ENCODE measurements at regions not wholly inside any gene's neighbourhood (a gene's known extent, or its start where the extent isn't known, plus 50 kb on each side); places are given as distances from the start of the nearest gene placed in this dataset.

DNA sequence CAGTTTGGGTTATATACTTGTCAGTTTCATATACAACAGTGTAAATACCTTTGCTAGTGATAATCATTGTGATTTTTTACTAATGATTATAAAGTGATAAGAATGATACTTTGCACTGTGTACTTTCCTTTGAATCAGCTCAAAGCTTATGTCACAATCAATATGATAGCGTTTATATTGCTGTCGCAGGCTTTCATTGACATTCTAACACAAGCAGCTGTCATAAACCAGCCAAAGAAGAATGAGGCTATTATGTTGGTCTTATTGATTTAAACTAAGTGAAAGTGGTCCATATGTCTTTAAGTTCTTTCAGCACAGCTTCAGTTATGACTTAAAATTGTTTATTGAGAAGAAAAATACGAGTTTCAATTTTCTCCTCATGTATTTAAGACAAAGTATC, 272.7 kb upstream of the RGMB start:
- H4K20me1 ChIP-seq (ENCODE audit: insufficient read depth, low read length), result no peaks in the 10 kb centered on the region
- H3K27ac Mint-ChIP-seq (ENCODE audit: unreplicated experiment), result no peak overlapping the region
- H2AFZ ChIP-seq (ENCODE audit: low read depth, low read length), result no peak overlapping the region
- no peak for TF ChIP-seq EZH2 (IDR thresholded peaks at IDR 0.05; ENCODE audit: insufficient read depth, low read length)
- TF ChIP-seq, protein P1, sequence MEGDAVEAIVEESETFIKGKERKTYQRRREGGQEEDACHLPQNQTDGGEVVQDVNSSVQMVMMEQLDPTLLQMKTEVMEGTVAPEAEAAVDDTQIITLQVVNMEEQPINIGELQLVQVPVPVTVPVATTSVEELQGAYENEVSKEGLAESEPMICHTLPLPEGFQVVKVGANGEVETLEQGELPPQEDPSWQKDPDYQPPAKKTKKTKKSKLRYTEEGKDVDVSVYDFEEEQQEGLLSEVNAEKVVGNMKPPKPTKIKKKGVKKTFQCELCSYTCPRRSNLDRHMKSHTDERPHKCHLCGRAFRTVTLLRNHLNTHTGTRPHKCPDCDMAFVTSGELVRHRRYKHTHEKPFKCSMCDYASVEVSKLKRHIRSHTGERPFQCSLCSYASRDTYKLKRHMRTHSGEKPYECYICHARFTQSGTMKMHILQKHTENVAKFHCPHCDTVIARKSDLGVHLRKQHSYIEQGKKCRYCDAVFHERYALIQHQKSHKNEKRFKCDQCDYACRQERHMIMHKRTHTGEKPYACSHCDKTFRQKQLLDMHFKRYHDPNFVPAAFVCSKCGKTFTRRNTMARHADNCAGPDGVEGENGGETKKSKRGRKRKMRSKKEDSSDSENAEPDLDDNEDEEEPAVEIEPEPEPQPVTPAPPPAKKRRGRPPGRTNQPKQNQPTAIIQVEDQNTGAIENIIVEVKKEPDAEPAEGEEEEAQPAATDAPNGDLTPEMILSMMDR (IDR thresholded peaks at IDR 0.05; ENCODE audit: insufficient read depth, low read depth, low read length), result no peak
- H3K9me3 Mint-ChIP-seq (ENCODE audit: unreplicated experiment), result no peaks in the 10 kb centered on the region
- H3K4me3 Mint-ChIP-seq (ENCODE audit: unreplicated experiment), result no peak overlapping the region
- peaks cover 5% of the 10 kb centered on the region for H3K4me1 Mint-ChIP-seq (ENCODE audit: low read depth, unreplicated experiment)
- H3K9ac ChIP-seq (ENCODE audit: low read length), result no peak overlapping the region
- no peak for DNase-seq (ENCODE audit: low read depth)
- no peaks in the 10 kb centered on the region for H3K36me3 ChIP-seq (ENCODE audit: insufficient read depth, low read length)
- H3K4me1 ChIP-seq (ENCODE audit: insufficient read depth, low read length), result no peaks in the 10 kb centered on the region
- no peak overlapping the region for H3K4me3 ChIP-seq (ENCODE audit: insufficient read depth, low read depth, low read length)
- H3K27me3 ChIP-seq (ENCODE audit: insufficient read depth, low read length), result no peaks in the 10 kb centered on the region
- H3K4me2 ChIP-seq (ENCODE audit: low read length), result no peak overlapping the region
- no peaks in the 10 kb centered on the region for H3K36me3 Mint-ChIP-seq (ENCODE audit: low read depth, unreplicated experiment)
- H3K79me2 ChIP-seq (ENCODE audit: insufficient read depth, low read length), result no peaks in the 10 kb centered on the region
- no peak overlapping the region for H3K27ac ChIP-seq (ENCODE audit: low read depth, low read length)
- H3K9me3 ChIP-seq (ENCODE audit: insufficient read depth, low read depth, low read length), result no peaks in the 10 kb centered on the region
- H3K27me3 Mint-ChIP-seq (ENCODE audit: low read depth, unreplicated experiment), result no peaks in the 10 kb centered on the region
- peak; percentile 41 for FAIRE-seq

DNA sequence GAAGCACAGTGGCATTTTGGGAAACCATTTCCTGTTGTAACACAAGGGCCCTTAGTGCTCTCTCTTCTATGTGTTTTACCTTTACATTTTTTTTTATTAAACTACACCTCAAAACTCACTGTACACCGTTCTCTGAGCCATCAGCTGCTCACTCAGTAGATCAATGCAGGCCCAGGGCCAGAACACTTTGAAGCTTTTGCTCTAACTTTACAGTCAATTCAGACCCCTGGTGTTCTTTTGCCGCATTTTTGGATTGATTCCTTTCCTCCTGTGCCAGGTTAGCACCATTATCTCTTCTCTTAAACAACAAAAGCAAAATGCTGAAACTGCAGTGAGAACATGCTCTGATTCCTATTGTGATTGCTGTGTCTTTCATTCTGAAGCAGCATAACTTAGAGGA, 269.8 kb upstream of the RGMB start:
- H3K4me3 ChIP-seq (ENCODE audit: insufficient read depth, low read depth, low read length), result no peak overlapping the region
- H4K20me1 ChIP-seq (ENCODE audit: insufficient read depth, low read length), result no peaks in the 10 kb centered on the region
- TF ChIP-seq EZH2 (IDR thresholded peaks at IDR 0.05; ENCODE audit: insufficient read depth, low read length), result no peak
- TF ChIP-seq, protein P1 (IDR thresholded peaks at IDR 0.05; ENCODE audit: insufficient read depth, low read depth, low read length), result no peak
- no peak overlapping the region for H3K27ac ChIP-seq (ENCODE audit: low read depth, low read length)
- Mint-ChIP-seq H3K27ac (ENCODE audit: unreplicated experiment) (no peak overlapping the region), H3K4me3 (ENCODE audit: unreplicated experiment) (no peak overlapping the region), H3K27me3 (ENCODE audit: low read depth, unreplicated experiment) (no peaks in the 10 kb centered on the region), H3K9me3 (ENCODE audit: unreplicated experiment) (peaks cover 2% of the 10 kb centered on the region), H3K4me1 (ENCODE audit: low read depth, unreplicated experiment) (peaks cover 4% of the 10 kb centered on the region), H3K36me3 (ENCODE audit: low read depth, unreplicated experiment) (no peaks in the 10 kb centered on the region)
- no peak for DNase-seq (ENCODE audit: low read depth)
- no peaks in the 10 kb centered on the region for H3K27me3 ChIP-seq (ENCODE audit: insufficient read depth, low read length)
- no peaks in the 10 kb centered on the region for H3K36me3 ChIP-seq (ENCODE audit: insufficient read depth, low read length)
- H3K79me2 ChIP-seq (ENCODE audit: insufficient read depth, low read length), result no peaks in the 10 kb centered on the region
- H3K9ac ChIP-seq (ENCODE audit: low read length), result no peak overlapping the region
- no peak overlapping the region for H2AFZ ChIP-seq (ENCODE audit: low read depth, low read length)
- H3K9me3 ChIP-seq (ENCODE audit: insufficient read depth, low read depth, low read length), result no peaks in the 10 kb centered on the region
- no peak for FAIRE-seq
- no peak overlapping the region for H3K4me2 ChIP-seq (ENCODE audit: low read length)
- no peaks in the 10 kb centered on the region for H3K4me1 ChIP-seq (ENCODE audit: insufficient read depth, low read length)

DNA sequence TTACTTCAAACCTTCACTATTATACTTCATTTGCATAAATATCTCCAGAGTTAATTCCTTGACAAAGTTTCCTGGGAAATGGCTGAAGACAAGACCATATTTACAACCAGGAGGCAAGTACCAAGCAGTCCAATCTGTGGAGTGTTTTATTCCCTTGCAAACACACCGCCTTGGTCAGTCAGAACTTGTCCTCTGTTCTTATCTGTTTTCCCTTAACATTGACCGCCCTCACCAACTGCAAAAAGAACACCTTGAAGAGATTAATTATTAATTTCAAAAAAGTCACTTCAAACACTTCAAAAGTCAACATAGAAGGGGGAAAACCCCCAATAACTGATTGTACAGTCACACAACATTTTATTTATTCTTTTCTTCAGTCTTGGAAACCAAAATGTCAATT, 269.0 kb upstream of the RGMB start:
- Mint-ChIP-seq H3K9me3 (ENCODE audit: unreplicated experiment) (peaks cover 2% of the 10 kb centered on the region), H3K27me3 (ENCODE audit: low read depth, unreplicated experiment) (no peaks in the 10 kb centered on the region), H3K27ac (ENCODE audit: unreplicated experiment) (no peak overlapping the region), H3K4me3 (ENCODE audit: unreplicated experiment) (no peak overlapping the region), H3K4me1 (ENCODE audit: low read depth, unreplicated experiment) (peaks cover 4% of the 10 kb centered on the region), H3K36me3 (ENCODE audit: low read depth, unreplicated experiment) (no peaks in the 10 kb centered on the region)
- Histone ChIP-seq H3K27ac (ENCODE audit: low read depth, low read length) (no peak overlapping the region), H4K20me1 (ENCODE audit: insufficient read depth, low read length) (no peaks in the 10 kb centered on the region), H3K4me2 (ENCODE audit: low read length) (no peak overlapping the region), H3K79me2 (ENCODE audit: insufficient read depth, low read length) (no peaks in the 10 kb centered on the region), H3K27me3 (ENCODE audit: insufficient read depth, low read length) (no peaks in the 10 kb centered on the region), H3K4me3 (ENCODE audit: insufficient read depth, low read depth, low read length) (no peak overlapping the region), H3K4me1 (ENCODE audit: insufficient read depth, low read length) (no peaks in the 10 kb centered on the region), H2AFZ (ENCODE audit: low read depth, low read length) (no peak overlapping the region), H3K9ac (ENCODE audit: low read length) (no peak overlapping the region), H3K36me3 (ENCODE audit: insufficient read depth, low read length) (no peaks in the 10 kb centered on the region), H3K9me3 (ENCODE audit: insufficient read depth, low read depth, low read length) (no peaks in the 10 kb centered on the region)
- no peak for TF ChIP-seq EZH2 (IDR thresholded peaks at IDR 0.05; ENCODE audit: insufficient read depth, low read length)
- TF ChIP-seq, protein P1 (IDR thresholded peaks at IDR 0.05; ENCODE audit: insufficient read depth, low read depth, low read length), result no peak
- FAIRE-seq, result no peak
- DNase-seq (ENCODE audit: low read depth), result no peak
